ENCODE measurements at regions not wholly inside any gene's neighbourhood (a gene's known extent, or its start where the extent isn't known, plus 50 kb on each side); places are given as distances from the start of the nearest gene placed in this dataset.

GRCh38 chr2:6482256-6482655 lies 383.5 kb downstream of the CMPK2 start:
- POLR2A ChIA-PET (ENCODE audit: unreplicated experiment) = no interaction called here
- Histone ChIP-seq H3K79me2 (ENCODE audit: low read depth) (no peaks in the 10 kb centered on the region), H3K27me3 (ENCODE audit: insufficient read depth, low read depth) (peaks cover 4% of the 10 kb centered on the region; the same call in 1 of the 2 replicates), H3K9me2 (ENCODE audit: insufficient read depth) (no peaks in the 10 kb centered on the region), H3K4me2 (no peak overlapping the region), H3K9me3 (ENCODE audit: insufficient read depth, low read depth) (no peaks in the 10 kb centered on the region), H3F3A (ENCODE audit: insufficient read depth, low read depth) (no peaks in the 10 kb centered on the region), H3K4me3 (no peak overlapping the region), H4K20me1 (ENCODE audit: insufficient read depth) (no peaks in the 10 kb centered on the region; the same call in 1 of the 2 replicates), H3K4me1 (replicated peaks; ENCODE audit: insufficient read depth) (no peaks in the 10 kb centered on the region), H3K36me3 (ENCODE audit: low read depth) (no peaks in the 10 kb centered on the region), H3K27ac (no peak overlapping the region), H2AFZ (no peak overlapping the region)
- DNase-seq = no peak
- no peak for TF ChIP-seq EZH2 (IDR thresholded peaks at IDR 0.05; ENCODE audit: low read depth)
- intact Hi-C loops (cut with micrococcal nuclease; ENCODE audit: unreplicated experiment) = no loop called here
- BruUV-seq (replicated peaks) = no TSS peak
- CTCF ChIA-PET = no interaction called here

GRCh38 chr2:6487765-6488164 lies 377.9 kb downstream of the CMPK2 start:
- TF ChIP-seq CTCF (conservative IDR thresholded peaks at IDR 0.05) (no peak), EZH2 (IDR thresholded peaks at IDR 0.05; ENCODE audit: low read depth) (no peak)
- POLR2A ChIA-PET (ENCODE audit: unreplicated experiment) = no interaction called here

GRCh38 chr2:6492573-6492972 lies 373.1 kb downstream of the CMPK2 start:
- TF ChIP-seq EZH2 (IDR thresholded peaks at IDR 0.05; ENCODE audit: low read depth) = no peak
- no peak for TF ChIP-seq CTCF (conservative IDR thresholded peaks at IDR 0.05)
- H4K20me1 ChIP-seq (ENCODE audit: insufficient read depth) = no peaks in the 10 kb centered on the region
- H3K4me1 ChIP-seq (replicated peaks; ENCODE audit: insufficient read depth) = no peaks in the 10 kb centered on the region
- H3F3A ChIP-seq (ENCODE audit: insufficient read depth, low read depth) = no peaks in the 10 kb centered on the region
- H3K27ac ChIP-seq = no peak overlapping the region
- ChIA-PET CTCF (interaction anchor here (0.5 kb wide), 1 partner anchor 130 kb away, joined by 3 read pairs; no protein-coding TSS in a partner anchor), POLR2A (ENCODE audit: unreplicated experiment) (no interaction called here)
- H3K36me3 ChIP-seq (ENCODE audit: low read depth) = no peaks in the 10 kb centered on the region
- no peaks in the 10 kb centered on the region for H3K79me2 ChIP-seq (ENCODE audit: low read depth)
- no TSS peak for BruUV-seq (replicated peaks)
- H3K9me3 ChIP-seq (ENCODE audit: insufficient read depth, low read depth) = no peaks in the 10 kb centered on the region
- intact Hi-C loops (cut with micrococcal nuclease; ENCODE audit: unreplicated experiment) = no loop called here
- no peak overlapping the region for H2AFZ ChIP-seq
- DNase-seq = no peak
- no peak overlapping the region for H3K4me2 ChIP-seq
- H3K9me2 ChIP-seq (ENCODE audit: insufficient read depth) = no peaks in the 10 kb centered on the region
- peaks cover 22% of the 10 kb centered on the region; the same call in 1 of the 2 replicates for H3K27me3 ChIP-seq (ENCODE audit: insufficient read depth, low read depth)
- H3K4me3 ChIP-seq = no peak overlapping the region

More at GRCh38 chr2:6487765-6488164, 377.9 kb downstream of the CMPK2 start:
- no TSS peak for BruUV-seq (replicated peaks)
- no peak for DNase-seq
- Histone ChIP-seq H3K36me3 (ENCODE audit: low read depth) (no peaks in the 10 kb centered on the region), H3K4me2 (no peak overlapping the region), H3F3A (ENCODE audit: insufficient read depth, low read depth) (no peaks in the 10 kb centered on the region), H3K9me2 (ENCODE audit: insufficient read depth) (no peaks in the 10 kb centered on the region), H3K27ac (no peak overlapping the region), H4K20me1 (ENCODE audit: insufficient read depth) (no peaks in the 10 kb centered on the region), H3K79me2 (ENCODE audit: low read depth) (no peaks in the 10 kb centered on the region), H3K9me3 (ENCODE audit: insufficient read depth, low read depth) (no peaks in the 10 kb centered on the region), H2AFZ (no peak overlapping the region), H3K4me3 (no peak overlapping the region), H3K4me1 (replicated peaks; ENCODE audit: insufficient read depth) (no peaks in the 10 kb centered on the region), H3K27me3 (ENCODE audit: insufficient read depth, low read depth) (peaks cover 27% of the 10 kb centered on the region; the same call in 1 of the 2 replicates)
- intact Hi-C loops (cut with micrococcal nuclease; ENCODE audit: unreplicated experiment) = no loop called here
- CTCF ChIA-PET = no interaction called here

- Histone ChIP-seq H3K27ac (no peak overlapping the region), H3K36me3 (ENCODE audit: low read depth) (no peaks in the 10 kb centered on the region), H3K9me3 (ENCODE audit: insufficient read depth, low read depth) (no peaks in the 10 kb centered on the region), H2AFZ (no peak overlapping the region), H3K4me2 (no peak overlapping the region), H3K4me3 (no peak overlapping the region), H3K9me2 (ENCODE audit: insufficient read depth) (no peaks in the 10 kb centered on the region), H3K4me1 (replicated peaks; ENCODE audit: insufficient read depth) (no peaks in the 10 kb centered on the region), H3K79me2 (ENCODE audit: low read depth) (no peaks in the 10 kb centered on the region), H4K20me1 (ENCODE audit: insufficient read depth) (no peaks in the 10 kb centered on the region), H3F3A (ENCODE audit: insufficient read depth, low read depth) (no peaks in the 10 kb centered on the region), H3K27me3 (ENCODE audit: insufficient read depth, low read depth) (peaks cover 26% of the 10 kb centered on the region; the same call in 1 of the 2 replicates)
- no TSS peak for BruUV-seq (replicated peaks)
- intact Hi-C loops (cut with micrococcal nuclease; ENCODE audit: unreplicated experiment) = no loop called here
- ChIA-PET CTCF (no interaction called here), POLR2A (ENCODE audit: unreplicated experiment) (no interaction called here)
- no peak for TF ChIP-seq EZH2 (IDR thresholded peaks at IDR 0.05; ENCODE audit: low read depth)
- TF ChIP-seq CTCF (conservative IDR thresholded peaks at IDR 0.05) = no peak
- DNase-seq = no peak
Observed at GRCh38 chr2:6493266-6493665, 372.4 kb downstream of the CMPK2 start.

Measured in PC-9 (cell line).